ENCODE measurements at regions not wholly inside any gene's neighbourhood (a gene's known extent, or its start where the extent isn't known, plus 50 kb on each side); places are given as distances from the start of the nearest gene placed in this dataset.
"Not testable (repeated sequence)": the region's sequence is repeated elsewhere in the genome, so short reads cannot be mapped to it uniquely, and the experiment has no call there.

DNA sequence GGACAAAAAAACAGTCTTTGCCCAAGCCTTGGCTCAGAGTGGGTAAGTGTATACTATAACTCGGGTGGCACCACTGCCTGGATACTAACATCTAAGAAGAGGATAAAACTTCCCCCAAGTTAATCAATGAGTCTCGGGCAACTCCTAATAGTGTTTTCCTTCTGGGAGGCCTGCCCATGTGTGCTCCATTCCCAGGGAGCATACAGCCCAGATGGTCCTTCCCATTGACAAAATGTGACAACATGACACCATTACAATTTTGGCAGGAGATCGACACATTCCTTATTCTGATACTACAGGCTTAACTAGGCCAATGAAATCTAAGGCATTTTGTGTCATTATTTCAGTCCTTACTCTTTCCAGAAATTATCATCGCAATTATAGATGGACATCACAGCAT, 52.7 kb upstream of the CRIM1 start:
- Histone ChIP-seq H3K27ac (ENCODE audit: low read length) (no peak overlapping the region), H3K4me3 (ENCODE audit: low read length) (no peak overlapping the region)

DNA sequence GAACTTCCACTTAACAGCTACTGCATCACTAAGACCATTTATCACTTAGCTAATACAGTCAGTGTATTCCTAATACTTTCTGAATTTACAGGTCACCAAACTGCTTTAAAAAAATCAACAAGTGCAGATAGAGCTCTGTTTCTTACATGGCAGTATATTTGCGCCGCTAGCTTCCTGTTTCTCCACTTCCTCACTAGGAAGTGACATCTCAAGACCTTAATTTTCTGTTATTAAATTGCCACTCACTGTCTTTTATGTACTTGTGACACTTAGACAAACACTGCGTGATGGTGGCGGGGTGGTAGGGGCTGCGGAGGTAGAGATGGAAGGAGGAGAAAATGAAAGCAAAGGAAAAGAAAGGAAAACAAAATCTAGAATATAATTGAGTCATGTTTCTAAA, 53.7 kb upstream of the CRIM1 start:
- H3K4me1 ChIP-seq (ENCODE audit: control insufficient read depth, low read depth, low read length) = no peaks in the 10 kb centered on the region
- no peaks in the 10 kb centered on the region for H3K36me3 ChIP-seq (ENCODE audit: control insufficient read depth, low read depth, low read length)
- H3K9me3 ChIP-seq (ENCODE audit: control insufficient read depth, low read depth, low read length) = no peaks in the 10 kb centered on the region
- H3K27ac ChIP-seq (ENCODE audit: low read length) = no peak overlapping the region
- H3K9ac ChIP-seq (ENCODE audit: low read length) = no peak overlapping the region
- H3K4me3 ChIP-seq (ENCODE audit: low read length) = no peak overlapping the region
- H3K27me3 ChIP-seq (ENCODE audit: control insufficient read depth, insufficient read depth, low read length) = no peaks in the 10 kb centered on the region

More for the DNA sequence above, 52.7 kb upstream of the CRIM1 start:
- Histone ChIP-seq H3K9me3 (ENCODE audit: control insufficient read depth, low read depth, low read length) (no peaks in the 10 kb centered on the region), H3K27me3 (ENCODE audit: control insufficient read depth, insufficient read depth, low read length) (no peaks in the 10 kb centered on the region), H3K4me1 (ENCODE audit: control insufficient read depth, low read depth, low read length) (no peaks in the 10 kb centered on the region), H3K9ac (ENCODE audit: low read length) (no peak overlapping the region), H3K36me3 (ENCODE audit: control insufficient read depth, low read depth, low read length) (no peaks in the 10 kb centered on the region)

DNA sequence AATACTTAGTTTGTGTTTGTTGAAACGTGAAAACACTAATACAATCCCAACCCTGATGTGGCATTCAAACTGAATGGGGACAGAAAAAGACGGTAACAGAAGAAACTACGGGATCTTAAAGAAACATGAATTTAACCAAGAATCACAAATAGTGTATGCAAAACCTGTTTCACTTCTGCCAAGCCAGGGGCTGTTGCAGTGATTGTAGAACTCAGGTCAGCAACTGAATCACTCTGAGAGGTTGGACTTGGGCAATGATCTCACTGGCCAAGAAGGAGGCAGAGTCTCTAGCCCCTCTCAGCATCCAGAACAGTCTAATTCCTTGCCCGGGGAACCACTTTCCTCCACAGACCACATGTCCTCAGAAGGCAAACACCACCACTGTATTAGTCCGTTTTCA, 54.9 kb upstream of the CRIM1 start:
- H3K9ac ChIP-seq (ENCODE audit: low read length) = no peak overlapping the region
- no peak overlapping the region for H3K27ac ChIP-seq (ENCODE audit: low read length)
- no peaks in the 10 kb centered on the region for H3K27me3 ChIP-seq (ENCODE audit: control insufficient read depth, insufficient read depth, low read length)
- H3K4me3 ChIP-seq (ENCODE audit: low read length) = no peak overlapping the region
- no peaks in the 10 kb centered on the region for H3K36me3 ChIP-seq (ENCODE audit: control insufficient read depth, low read depth, low read length)
- H3K4me1 ChIP-seq (ENCODE audit: control insufficient read depth, low read depth, low read length) = no peaks in the 10 kb centered on the region
- no peaks in the 10 kb centered on the region for H3K9me3 ChIP-seq (ENCODE audit: control insufficient read depth, low read depth, low read length)

DNA sequence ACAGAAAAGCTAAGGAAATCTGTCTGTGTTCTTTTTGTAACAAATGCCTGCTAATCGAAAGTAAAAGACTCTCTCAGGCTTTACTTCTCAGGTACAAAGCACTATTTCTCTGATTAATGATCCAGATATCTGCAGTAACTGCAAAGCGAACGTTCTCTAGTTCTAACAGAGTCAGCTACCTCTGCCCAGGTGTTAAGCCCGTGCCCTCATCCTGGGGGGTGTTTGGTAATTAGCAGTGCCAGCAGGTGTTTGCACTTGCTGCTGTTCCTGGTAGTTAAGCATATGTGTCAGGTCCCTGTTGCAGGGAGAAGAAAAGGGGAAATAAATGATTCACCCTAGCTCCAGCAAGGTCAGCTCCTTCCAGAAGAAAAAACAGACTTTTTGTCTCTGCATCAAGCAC, 58.8 kb upstream of the CRIM1 start:
- Histone ChIP-seq H3K27ac (ENCODE audit: low read length) (no peak overlapping the region), H3K36me3 (ENCODE audit: control insufficient read depth, low read depth, low read length) (no peaks in the 10 kb centered on the region), H3K4me1 (ENCODE audit: control insufficient read depth, low read depth, low read length) (no peaks in the 10 kb centered on the region), H3K9ac (ENCODE audit: low read length) (no peak overlapping the region), H3K9me3 (ENCODE audit: control insufficient read depth, low read depth, low read length) (no peaks in the 10 kb centered on the region), H3K27me3 (ENCODE audit: control insufficient read depth, insufficient read depth, low read length) (no peaks in the 10 kb centered on the region), H3K4me3 (ENCODE audit: low read length) (no peak overlapping the region)

DNA sequence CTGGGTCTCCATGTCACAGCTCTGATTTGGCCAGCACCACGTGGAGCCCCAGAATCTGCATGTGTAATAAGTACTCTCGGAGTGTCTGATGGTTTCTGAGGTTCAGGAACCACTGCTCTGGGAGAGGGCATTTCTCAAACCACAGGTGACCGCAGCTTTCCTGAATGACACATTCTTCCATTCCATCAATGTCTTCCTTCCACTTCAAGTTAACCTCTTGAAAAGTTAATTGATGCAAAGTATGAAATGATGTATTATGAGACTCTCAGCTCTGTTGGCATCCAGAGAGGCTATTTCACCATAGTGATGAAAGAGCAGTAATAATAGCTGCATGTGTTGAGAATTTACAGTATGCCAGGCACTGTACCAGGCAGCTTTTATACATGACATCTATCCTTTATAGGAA, 61.3 kb upstream of the CRIM1 start:
- Histone ChIP-seq H3K4me3 (ENCODE audit: low read length) (no peak overlapping the region), H3K36me3 (ENCODE audit: control insufficient read depth, low read depth, low read length) (no peaks in the 10 kb centered on the region), H3K27ac (ENCODE audit: low read length) (no peak overlapping the region), H3K4me1 (ENCODE audit: control insufficient read depth, low read depth, low read length) (peaks cover 3% of the 10 kb centered on the region), H3K9ac (ENCODE audit: low read length) (no peak overlapping the region), H3K27me3 (ENCODE audit: control insufficient read depth, insufficient read depth, low read length) (no peaks in the 10 kb centered on the region), H3K9me3 (ENCODE audit: control insufficient read depth, low read depth, low read length) (no peaks in the 10 kb centered on the region)

DNA sequence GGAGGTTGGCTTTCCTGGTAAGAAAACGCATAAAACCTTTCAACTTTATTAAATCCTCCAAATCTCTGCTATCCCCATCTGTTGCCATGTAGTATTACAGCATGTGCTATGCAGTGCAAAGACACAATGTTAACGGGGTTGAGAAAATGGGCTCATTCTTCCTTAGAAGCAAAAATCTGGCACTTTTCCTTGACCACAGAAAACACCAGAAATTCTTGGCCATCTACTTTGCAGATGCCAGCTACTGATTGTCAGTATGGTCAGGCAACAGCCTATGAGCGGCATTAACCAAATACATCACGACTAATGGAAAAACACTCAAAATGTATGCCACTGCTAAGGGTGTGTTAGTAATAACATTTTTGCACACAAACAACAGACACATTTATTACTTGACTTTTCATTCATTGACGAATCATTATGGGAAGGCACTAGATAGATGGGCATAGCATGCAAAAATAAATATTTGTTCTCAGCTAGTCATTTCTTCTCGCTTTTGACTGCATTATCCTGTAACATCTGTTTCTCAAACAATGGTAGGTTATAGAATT, 65.2 kb upstream of the CRIM1 start:
- Histone ChIP-seq H3K27ac (ENCODE audit: low read length) (no peak overlapping the region), H3K4me1 (ENCODE audit: control insufficient read depth, low read depth, low read length) (peaks cover 3% of the 10 kb centered on the region), H3K9ac (ENCODE audit: low read length) (no peak overlapping the region), H3K27me3 (ENCODE audit: control insufficient read depth, insufficient read depth, low read length) (no peaks in the 10 kb centered on the region), H3K4me3 (ENCODE audit: low read length) (no peak overlapping the region), H3K36me3 (ENCODE audit: control insufficient read depth, low read depth, low read length) (no peaks in the 10 kb centered on the region), H3K9me3 (ENCODE audit: control insufficient read depth, low read depth, low read length) (no peaks in the 10 kb centered on the region)

DNA sequence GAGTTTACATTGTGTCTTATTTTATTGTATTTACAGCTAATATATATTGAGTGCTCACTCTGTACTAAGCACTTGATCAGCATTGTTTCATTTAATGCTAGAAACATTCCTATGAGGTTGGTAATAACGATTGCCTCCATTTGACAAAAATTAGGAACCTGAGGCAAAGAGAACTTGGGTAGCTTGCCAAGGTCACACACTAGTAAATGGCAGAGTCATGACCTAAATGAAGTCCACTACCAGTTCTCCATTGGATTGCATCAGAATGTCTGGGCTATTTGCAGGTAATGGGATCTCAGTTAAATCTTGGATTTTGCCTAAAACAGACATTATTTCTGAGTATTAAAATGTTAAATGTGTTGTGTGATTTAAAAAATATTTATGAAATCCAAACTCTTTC, 65.8 kb upstream of the CRIM1 start:
- no peaks in the 10 kb centered on the region for H3K9me3 ChIP-seq (ENCODE audit: control insufficient read depth, low read depth, low read length)
- no peak overlapping the region for H3K27ac ChIP-seq (ENCODE audit: low read length)
- no peaks in the 10 kb centered on the region for H3K36me3 ChIP-seq (ENCODE audit: control insufficient read depth, low read depth, low read length)
- peaks cover 3% of the 10 kb centered on the region for H3K4me1 ChIP-seq (ENCODE audit: control insufficient read depth, low read depth, low read length)
- no peaks in the 10 kb centered on the region for H3K27me3 ChIP-seq (ENCODE audit: control insufficient read depth, insufficient read depth, low read length)
- H3K4me3 ChIP-seq (ENCODE audit: low read length) = no peak overlapping the region
- no peak overlapping the region for H3K9ac ChIP-seq (ENCODE audit: low read length)

DNA sequence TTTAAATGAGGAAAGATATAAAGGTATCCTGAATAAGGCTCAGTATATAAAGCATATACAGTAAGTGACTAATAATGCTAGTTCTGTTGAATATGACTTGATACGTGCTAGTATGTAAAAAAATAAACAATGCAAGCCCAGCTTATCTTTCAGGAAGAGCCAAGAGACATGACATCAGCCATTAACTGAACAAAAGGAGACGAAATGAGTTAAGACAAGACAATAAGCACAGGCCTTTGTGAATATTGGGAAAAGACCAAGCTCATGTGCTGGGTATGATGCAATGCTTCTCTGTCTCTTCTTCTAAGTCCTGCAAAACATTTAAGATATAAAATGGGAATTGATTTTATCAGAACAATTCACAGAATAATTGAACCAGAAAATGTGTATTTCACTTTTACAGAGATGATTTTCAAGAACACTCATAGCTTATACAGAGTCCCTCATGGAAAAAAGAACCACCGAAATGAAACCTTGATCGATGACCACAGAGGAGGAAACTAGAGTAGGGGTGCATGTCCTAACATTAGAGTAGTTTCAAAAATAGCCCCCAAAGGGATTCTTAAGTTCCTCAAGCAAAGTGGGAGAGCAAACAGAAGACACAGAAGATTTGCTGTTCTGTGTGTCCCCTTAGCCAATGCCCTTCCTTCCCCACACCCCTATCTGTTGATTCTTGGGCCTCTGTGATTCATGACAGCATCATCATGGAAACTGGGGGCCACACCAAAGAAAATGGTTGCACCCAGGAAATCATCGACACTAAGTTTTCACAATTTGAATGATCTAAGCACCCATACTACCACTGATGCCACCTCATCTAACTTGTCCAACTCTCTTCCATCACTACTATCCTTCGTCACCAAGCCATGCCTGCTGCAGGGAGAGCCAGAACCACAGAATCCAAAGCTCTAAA, 68.0 kb upstream of the CRIM1 start:
- Histone ChIP-seq H3K36me3 (ENCODE audit: control insufficient read depth, low read depth, low read length) (no peaks in the 10 kb centered on the region), H3K4me1 (ENCODE audit: control insufficient read depth, low read depth, low read length) (peaks cover 3% of the 10 kb centered on the region), H3K4me3 (ENCODE audit: low read length) (no peak overlapping the region), H3K9ac (ENCODE audit: low read length) (no peak overlapping the region), H3K27me3 (ENCODE audit: control insufficient read depth, insufficient read depth, low read length) (no peaks in the 10 kb centered on the region), H3K9me3 (ENCODE audit: control insufficient read depth, low read depth, low read length) (no peaks in the 10 kb centered on the region), H3K27ac (ENCODE audit: low read length) (no peak overlapping the region)

DNA sequence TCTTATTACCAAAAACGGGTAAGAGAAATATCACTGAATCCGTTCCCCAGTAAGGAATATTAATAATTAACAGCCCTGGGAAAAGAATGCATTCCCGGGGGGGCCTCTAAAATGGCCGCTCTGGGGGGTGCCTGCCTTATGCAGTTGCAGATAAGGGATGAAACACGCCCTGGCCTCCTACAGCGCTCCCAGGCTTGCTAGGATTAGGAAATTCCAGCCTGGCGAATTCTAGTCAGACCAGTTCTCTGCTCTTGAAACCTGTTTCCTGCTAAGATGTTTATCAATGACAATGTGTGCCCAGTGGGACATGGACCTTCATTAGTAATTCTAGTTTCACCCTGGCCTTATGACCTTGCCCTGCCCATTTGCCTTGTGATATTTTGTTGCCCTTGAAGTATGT, 76.1 kb upstream of the CRIM1 start:
- H3K27me3 ChIP-seq (ENCODE audit: control insufficient read depth, insufficient read depth, low read length); H3K4me1 ChIP-seq (ENCODE audit: control insufficient read depth, low read depth, low read length); H3K4me3 ChIP-seq (ENCODE audit: low read length); H3K36me3 ChIP-seq (ENCODE audit: control insufficient read depth, low read depth, low read length); H3K9ac ChIP-seq (ENCODE audit: low read length); H3K9me3 ChIP-seq (ENCODE audit: control insufficient read depth, low read depth, low read length); H3K27ac ChIP-seq (ENCODE audit: low read length): not testable (repeated sequence)

DNA sequence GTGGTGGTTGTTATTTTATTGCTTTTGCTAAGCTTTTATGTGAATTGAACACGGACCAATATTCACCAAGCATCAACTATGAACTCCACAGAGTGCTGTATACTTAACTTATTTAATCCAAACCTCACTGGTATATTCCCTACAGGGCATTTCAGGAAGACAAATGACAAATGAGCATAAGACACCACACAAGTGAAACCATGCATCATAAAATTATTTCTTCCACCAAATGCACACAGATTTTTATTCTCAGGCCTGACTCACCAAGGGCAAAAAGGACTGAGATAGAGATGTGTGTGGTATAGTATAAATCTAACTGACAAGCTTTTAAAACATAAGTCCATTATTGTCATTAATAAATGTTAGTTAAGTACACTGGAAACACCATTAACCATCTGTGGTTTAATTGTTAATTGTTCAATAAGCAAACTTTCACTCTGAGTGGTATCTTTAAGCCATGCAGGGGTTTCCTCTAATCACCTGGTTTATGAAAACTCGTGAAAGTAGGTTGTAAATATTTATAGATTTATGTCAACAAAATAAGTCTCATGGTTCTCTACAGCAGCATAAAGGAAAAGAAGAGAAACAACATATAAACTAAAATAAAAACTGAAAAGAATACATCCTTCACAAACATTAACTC, 77.6 kb upstream of the CRIM1 start:
- Histone ChIP-seq H3K36me3 (ENCODE audit: control insufficient read depth, low read depth, low read length) (no peaks in the 10 kb centered on the region), H3K9me3 (ENCODE audit: control insufficient read depth, low read depth, low read length) (peaks cover 7% of the 10 kb centered on the region), H3K4me1 (ENCODE audit: control insufficient read depth, low read depth, low read length) (no peaks in the 10 kb centered on the region), H3K9ac (ENCODE audit: low read length) (no peak overlapping the region), H3K27ac (ENCODE audit: low read length) (no peak overlapping the region), H3K4me3 (ENCODE audit: low read length) (no peak overlapping the region), H3K27me3 (ENCODE audit: control insufficient read depth, insufficient read depth, low read length) (no peaks in the 10 kb centered on the region)

DNA sequence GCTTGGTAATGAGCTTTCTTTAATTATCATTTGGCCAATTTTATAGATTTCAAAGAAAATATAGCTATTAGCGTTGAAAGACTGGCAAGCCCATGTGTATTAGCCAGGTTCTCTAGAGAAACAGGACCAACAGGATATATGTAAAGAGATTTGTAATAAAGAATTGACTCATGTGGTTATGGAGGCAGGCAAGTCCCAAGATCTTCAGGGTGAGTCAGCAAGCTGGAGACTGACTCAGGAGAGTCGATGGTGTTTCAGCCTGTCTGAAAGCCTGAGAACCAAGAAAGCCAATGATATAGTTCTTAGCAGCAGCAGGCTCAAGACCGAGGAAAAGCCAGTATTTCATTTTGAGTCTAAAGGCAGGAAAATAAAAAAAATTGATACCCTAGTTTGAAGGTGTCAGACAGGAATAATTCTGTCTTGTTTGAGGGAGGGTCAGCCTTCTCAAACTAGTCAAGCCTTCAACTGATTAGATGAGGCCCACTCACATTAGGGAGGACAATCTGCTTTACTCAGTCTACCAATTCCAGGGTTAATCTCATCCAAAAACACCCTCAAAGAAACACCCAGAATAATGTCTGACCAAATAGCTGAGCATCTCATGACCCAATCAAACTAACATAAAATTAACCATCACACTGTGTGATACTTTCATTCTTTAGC, 78.3 kb upstream of the CRIM1 start:
- Histone ChIP-seq H3K9ac (ENCODE audit: low read length) (no peak overlapping the region), H3K4me1 (ENCODE audit: control insufficient read depth, low read depth, low read length) (peaks cover under 1% of the 10 kb centered on the region), H3K27me3 (ENCODE audit: control insufficient read depth, insufficient read depth, low read length) (no peaks in the 10 kb centered on the region), H3K36me3 (ENCODE audit: control insufficient read depth, low read depth, low read length) (no peaks in the 10 kb centered on the region), H3K27ac (ENCODE audit: low read length) (no peak overlapping the region), H3K9me3 (ENCODE audit: control insufficient read depth, low read depth, low read length) (peaks cover 7% of the 10 kb centered on the region), H3K4me3 (ENCODE audit: low read length) (no peak overlapping the region)
